ENCODE measurements at regions not wholly inside any gene's neighbourhood (a gene's known extent, or its start where the extent isn't known, plus 50 kb on each side); places are given as distances from the start of the nearest gene placed in this dataset.

- ATAC-seq (no peak), DNase-seq (no peak)
- Histone ChIP-seq H3K4me1 (no peaks in the 10 kb centered on the region), H3K9me3 (no peaks in the 10 kb centered on the region), H3K36me3 (replicated peaks in 1 of 2; ENCODE audit: insufficient read depth in 1 of 2, low read depth in 2 of 2) (no peaks in the 10 kb centered on the region), H3K27ac (no peak overlapping the region), H3K4me3 (no peak overlapping the region), H3K27me3 (no peaks in the 10 kb centered on the region)
- intact Hi-C loops (cut with DNase I) = no loop called here
- WGBS, 2 donors = 51 to 61% methylated on average over 11 of the region's 11 CpGs
- TF ChIP-seq CTCF (IDR thresholded peaks at IDR 0.05) (no peak), POLR2A (IDR thresholded peaks at IDR 0.05) (no peak)
Observed at GRCh38 chr5:2165615-2166305, 283.0 kb upstream of the IRX4 start.

DNA sequence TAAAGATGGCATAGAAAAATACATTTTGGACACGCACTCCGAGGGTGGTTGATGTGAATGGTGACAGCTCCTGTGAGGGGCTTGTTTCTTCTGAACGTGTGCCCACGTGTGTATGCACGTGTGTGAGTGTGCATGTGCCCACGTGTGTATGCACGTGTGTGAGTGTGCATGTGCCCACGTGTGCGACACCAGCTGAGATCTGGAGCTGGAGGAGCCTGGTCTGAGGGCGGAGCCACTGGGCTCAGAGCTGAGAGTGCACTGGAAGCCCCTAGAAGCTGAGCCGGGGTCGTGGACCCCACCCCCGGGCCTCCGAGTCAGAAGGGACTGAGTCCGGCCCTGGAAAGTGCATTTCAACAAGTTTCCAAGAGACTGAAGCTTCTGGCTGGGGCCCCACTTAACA lies 282.5 kb upstream of the IRX4 start:
- H3K36me3 ChIP-seq (replicated peaks in 1 of 2; ENCODE audit: insufficient read depth in 1 of 2, low read depth in 2 of 2) = no peaks in the 10 kb centered on the region
- DNase-seq (no peak), ATAC-seq (no peak)
- intact Hi-C loops (cut with DNase I) = no loop called here
- H3K4me3 ChIP-seq = no peak overlapping the region
- TF ChIP-seq POLR2A (IDR thresholded peaks at IDR 0.05) (no peak), CTCF (IDR thresholded peaks at IDR 0.05) (no peak)
- H3K27ac ChIP-seq = no peak overlapping the region
- 43 to 44% methylated on average over 15 of the region's 15 CpGs for WGBS, 2 donors
- no peaks in the 10 kb centered on the region for H3K27me3 ChIP-seq
- no peaks in the 10 kb centered on the region for H3K9me3 ChIP-seq
- H3K4me1 ChIP-seq = no peaks in the 10 kb centered on the region

GRCh38 chr5:2164586-2164985 lies 281.9 kb upstream of the IRX4 start:
- TF ChIP-seq CTCF (IDR thresholded peaks at IDR 0.05) = no peak
- no peak for TF ChIP-seq POLR2A (IDR thresholded peaks at IDR 0.05)
- ATAC-seq (no peak), DNase-seq (no peak)
- no peaks in the 10 kb centered on the region for H3K4me1 ChIP-seq
- no peak overlapping the region for H3K27ac ChIP-seq
- H3K4me3 ChIP-seq = no peak overlapping the region
- H3K9me3 ChIP-seq = no peaks in the 10 kb centered on the region
- 35 to 50% methylated on average over 13 of the region's 13 CpGs for WGBS, 2 donors
- no peaks in the 10 kb centered on the region for H3K36me3 ChIP-seq (replicated peaks in 1 of 2; ENCODE audit: insufficient read depth in 1 of 2, low read depth in 2 of 2)
- no peaks in the 10 kb centered on the region for H3K27me3 ChIP-seq
- intact Hi-C loops (cut with DNase I) = no loop called here

DNA sequence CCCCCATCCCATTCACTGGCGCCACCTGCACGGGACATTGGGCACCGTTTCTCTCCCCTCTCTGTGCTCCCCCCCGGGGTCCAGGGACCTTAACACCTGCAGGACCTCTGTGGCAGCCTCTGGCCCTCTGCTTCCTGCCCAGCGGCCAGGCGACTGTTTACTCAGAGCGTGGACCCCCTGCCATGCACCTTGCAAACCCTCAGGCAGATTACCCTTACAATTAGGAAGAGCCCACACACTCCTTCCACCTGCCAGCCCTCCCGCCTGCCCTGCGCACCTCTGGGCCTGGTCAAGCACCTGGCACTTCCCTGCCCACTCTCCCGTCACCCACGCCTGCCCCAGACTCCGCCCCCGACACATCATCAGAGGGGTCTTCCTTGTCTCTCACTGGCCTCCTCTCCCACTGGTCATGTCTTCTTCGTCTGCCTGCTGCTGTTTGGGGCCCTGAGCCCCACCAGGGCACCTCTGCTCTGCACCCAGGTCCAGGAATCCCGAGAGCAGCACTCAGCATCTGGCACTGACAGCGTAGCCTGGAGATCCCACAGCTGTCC lies 281.3 kb upstream of the IRX4 start:
- H3K27me3 ChIP-seq = no peaks in the 10 kb centered on the region
- DNase-seq = no peak
- H3K4me3 ChIP-seq = no peak overlapping the region
- H3K4me1 ChIP-seq = no peaks in the 10 kb centered on the region
- TF ChIP-seq CTCF (IDR thresholded peaks at IDR 0.05) (no peak), POLR2A (IDR thresholded peaks at IDR 0.05) (no peak)
- intact Hi-C loops (cut with DNase I) = no loop called here
- 43 to 61% methylated on average over 16 of the region's 16 CpGs for WGBS, 2 donors
- H3K27ac ChIP-seq = no peak overlapping the region
- no peak for ATAC-seq
- no peaks in the 10 kb centered on the region for H3K9me3 ChIP-seq
- no peaks in the 10 kb centered on the region for H3K36me3 ChIP-seq (replicated peaks in 1 of 2; ENCODE audit: insufficient read depth in 1 of 2, low read depth in 2 of 2)

All from body of pancreas (tissue), 4 donors.